ENCODE measurements at regions not wholly inside any gene's neighbourhood (a gene's known extent, or its start where the extent isn't known, plus 50 kb on each side); places are given as distances from the start of the nearest gene placed in this dataset.

GRCh38 chr1:95415146-95415545, 181.1 kb downstream of the RWDD3 start:
- Mint-ChIP-seq H3K9me3 (ENCODE audit: low read depth, unreplicated experiment) (no peaks in the 10 kb centered on the region), H3K36me3 (ENCODE audit: insufficient read depth, unreplicated experiment) (no peaks in the 10 kb centered on the region), H3K4me1 (ENCODE audit: low read depth, unreplicated experiment) (no peaks in the 10 kb centered on the region), H3K27me3 (ENCODE audit: unreplicated experiment) (no peaks in the 10 kb centered on the region), H3K27ac (ENCODE audit: unreplicated experiment) (no peak overlapping the region), H3K4me3 (ENCODE audit: low read depth, unreplicated experiment) (no peak overlapping the region)
- CTCF ChIA-PET: no interaction called here
- no TSS peak for BruUV-seq (replicated peaks)
- DNase-seq: no peak
- no peak for TF ChIP-seq CTCF (IDR thresholded peaks at IDR 0.05; ENCODE audit: unreplicated experiment)
- intact Hi-C loops (cut with micrococcal nuclease; ENCODE audit: unreplicated experiment): no loop called here

- Mint-ChIP-seq H3K4me3 (ENCODE audit: low read depth, unreplicated experiment) (no peak overlapping the region), H3K9me3 (ENCODE audit: low read depth, unreplicated experiment) (peaks cover 2% of the 10 kb centered on the region), H3K27ac (ENCODE audit: unreplicated experiment) (no peak overlapping the region), H3K36me3 (ENCODE audit: insufficient read depth, unreplicated experiment) (no peaks in the 10 kb centered on the region), H3K27me3 (ENCODE audit: unreplicated experiment) (no peaks in the 10 kb centered on the region), H3K4me1 (ENCODE audit: low read depth, unreplicated experiment) (no peaks in the 10 kb centered on the region)
- no peak for DNase-seq
- CTCF ChIA-PET: no interaction called here
- intact Hi-C loops (cut with micrococcal nuclease; ENCODE audit: unreplicated experiment): no loop called here
- TF ChIP-seq CTCF (IDR thresholded peaks at IDR 0.05; ENCODE audit: unreplicated experiment): no peak
- no TSS peak for BruUV-seq (replicated peaks)
Measured at GRCh38 chr1:95426772-95427171, 192.8 kb downstream of the RWDD3 start.

GRCh38 chr1:95427525-95427924, 193.5 kb downstream of the RWDD3 start:
- CTCF ChIA-PET: no interaction called here
- Mint-ChIP-seq H3K36me3 (ENCODE audit: insufficient read depth, unreplicated experiment) (no peaks in the 10 kb centered on the region), H3K4me3 (ENCODE audit: low read depth, unreplicated experiment) (no peak overlapping the region), H3K4me1 (ENCODE audit: low read depth, unreplicated experiment) (no peaks in the 10 kb centered on the region), H3K9me3 (ENCODE audit: low read depth, unreplicated experiment) (peaks cover 2% of the 10 kb centered on the region), H3K27me3 (ENCODE audit: unreplicated experiment) (no peaks in the 10 kb centered on the region), H3K27ac (ENCODE audit: unreplicated experiment) (no peak overlapping the region)
- no peak for DNase-seq
- no peak for TF ChIP-seq CTCF (IDR thresholded peaks at IDR 0.05; ENCODE audit: unreplicated experiment)
- intact Hi-C loops (cut with micrococcal nuclease; ENCODE audit: unreplicated experiment): no loop called here
- no TSS peak for BruUV-seq (replicated peaks)

GRCh38 chr1:95431235-95431634, 197.2 kb downstream of the RWDD3 start:
- CTCF ChIA-PET: no interaction called here
- H3K27me3 Mint-ChIP-seq (ENCODE audit: unreplicated experiment): no peaks in the 10 kb centered on the region
- H3K4me3 Mint-ChIP-seq (ENCODE audit: low read depth, unreplicated experiment): no peak overlapping the region
- no peak overlapping the region for H3K27ac Mint-ChIP-seq (ENCODE audit: unreplicated experiment)
- DNase-seq: no peak
- H3K36me3 Mint-ChIP-seq (ENCODE audit: insufficient read depth, unreplicated experiment): no peaks in the 10 kb centered on the region
- H3K9me3 Mint-ChIP-seq (ENCODE audit: low read depth, unreplicated experiment): peaks cover 4% of the 10 kb centered on the region
- TF ChIP-seq CTCF (IDR thresholded peaks at IDR 0.05; ENCODE audit: unreplicated experiment): no peak
- BruUV-seq (replicated peaks): no TSS peak
- intact Hi-C loops (cut with micrococcal nuclease; ENCODE audit: unreplicated experiment): no loop called here
- H3K4me1 Mint-ChIP-seq (ENCODE audit: low read depth, unreplicated experiment): no peaks in the 10 kb centered on the region

- CTCF ChIA-PET: no interaction called here
- H3K4me1 Mint-ChIP-seq (ENCODE audit: low read depth, unreplicated experiment): no peaks in the 10 kb centered on the region
- no peak for TF ChIP-seq CTCF (IDR thresholded peaks at IDR 0.05; ENCODE audit: unreplicated experiment)
- no peak overlapping the region for H3K4me3 Mint-ChIP-seq (ENCODE audit: low read depth, unreplicated experiment)
- BruUV-seq (replicated peaks): no TSS peak
- no peaks in the 10 kb centered on the region for H3K27me3 Mint-ChIP-seq (ENCODE audit: unreplicated experiment)
- intact Hi-C loops (cut with micrococcal nuclease; ENCODE audit: unreplicated experiment): no loop called here
- no peaks in the 10 kb centered on the region for H3K36me3 Mint-ChIP-seq (ENCODE audit: insufficient read depth, unreplicated experiment)
- peaks cover 4% of the 10 kb centered on the region for H3K9me3 Mint-ChIP-seq (ENCODE audit: low read depth, unreplicated experiment)
- H3K27ac Mint-ChIP-seq (ENCODE audit: unreplicated experiment): no peak overlapping the region
- DNase-seq: no peak
Measured at GRCh38 chr1:95435611-95436010, 201.6 kb downstream of the RWDD3 start.

Data from Calu3 (cell line).